Activated CD8-positive, alpha-beta T cell treated with anti-CD3 and anti-CD28 coated beads, Interleukin-2, amount 10 ng/mL, durations not matched to agents 7 days and 5 days (primary cell): ENCODE measurements at regions not wholly inside any gene's neighbourhood (a gene's known extent, or its start where the extent isn't known, plus 50 kb on each side); places are given as distances from the start of the nearest gene placed in this dataset.
A peak's percentile ranks its signal among the peaks of the same experiment; 100 is the strongest.
"Not testable (repeated sequence)": the region's sequence is repeated elsewhere in the genome, so short reads cannot be mapped to it uniquely, and the experiment has no call there.

ENCODE experiments used
- ATAC-seq: fragments of 150-1000 bp; cut with Tn5 transposase; one replicate; pipeline ENCODE4 v1.10.0; 2021; ENCODE audit warnings: moderate library complexity
- CTCF ChIA-PET: fragments of 350-600 bp; sonication (Branson Sonifier 250); formaldehyde crosslinking; loops from one replicate; lab custom pipeline; 2021; ENCODE audit warnings: antibody characterized with exemption; lab: Charles Lee
- POLR2A ChIA-PET: fragments of 350-600 bp; sonication (Branson Sonifier 250); formaldehyde crosslinking; loops from one replicate; lab custom pipeline; 2021; ENCODE audit warnings: antibody characterized with exemption; lab: Charles Lee
- DNase-seq: peaks from one replicate; pipeline ENCODE4 v3.0.0-alpha.2; 2020
- H3K27ac Mint-ChIP-seq: one replicate; pipeline ENCODE4 v1.8.0; 2021; ENCODE audit warnings: mild to moderate bottlenecking, mixed read lengths
- H3K27me3 Mint-ChIP-seq: one replicate; pipeline ENCODE4 v1.8.0; 2021; ENCODE audit warnings: low read depth, mixed read lengths
- H3K36me3 Mint-ChIP-seq: one replicate; pipeline ENCODE4 v1.8.0; 2021; ENCODE audit warnings: low read depth, mixed read lengths
- H3K4me1 Mint-ChIP-seq: one replicate; pipeline ENCODE4 v1.8.0; 2021; ENCODE audit warnings: low read depth, mixed read lengths
- H3K4me3 Mint-ChIP-seq: one replicate; pipeline ENCODE4 v1.8.0; 2021; ENCODE audit warnings: mild to moderate bottlenecking, mixed read lengths
- H3K9me3 Mint-ChIP-seq: one replicate; pipeline ENCODE4 v1.8.0; 2022; ENCODE audit warnings: mixed read lengths; ENCODE audit not compliant: insufficient read depth

GRCh38 chr20:47972297-47972915 lies 187.1 kb upstream of the SULF2 start:
- H3K27ac Mint-ChIP-seq, CTCF ChIA-PET, ATAC-seq, H3K36me3 Mint-ChIP-seq, H3K4me3 Mint-ChIP-seq, DNase-seq, POLR2A ChIA-PET, H3K27me3 Mint-ChIP-seq, H3K9me3 Mint-ChIP-seq, H3K4me1 Mint-ChIP-seq: not testable (repeated sequence)

GRCh38 chr20:47971058-47971791 lies 185.9 kb upstream of the SULF2 start:
- POLR2A ChIA-PET, result no interaction called here
- no peak for ATAC-seq
- DNase-seq, result no peak

GRCh38 chr20:47970282-47970903 lies 185.1 kb upstream of the SULF2 start:
- ChIA-PET POLR2A (no interaction called here), CTCF (no interaction called here)
- H3K27ac Mint-ChIP-seq, result peak overlapping the region; percentile 48
- no peak overlapping the region for H3K4me3 Mint-ChIP-seq
- H3K27me3 Mint-ChIP-seq, result no peaks in the 10 kb centered on the region
- no peaks in the 10 kb centered on the region for H3K36me3 Mint-ChIP-seq
- no peaks in the 10 kb centered on the region for H3K9me3 Mint-ChIP-seq
- DNase-seq (no peak), ATAC-seq (no peak)
- H3K4me1 Mint-ChIP-seq, result peaks cover 6% of the 10 kb centered on the region

More at GRCh38 chr20:47971058-47971791, 185.9 kb upstream of the SULF2 start:
- no peaks in the 10 kb centered on the region for H3K27me3 Mint-ChIP-seq
- H3K4me3 Mint-ChIP-seq, result no peak overlapping the region
- peaks cover 6% of the 10 kb centered on the region for H3K4me1 Mint-ChIP-seq
- H3K36me3 Mint-ChIP-seq, result no peaks in the 10 kb centered on the region
- no peaks in the 10 kb centered on the region for H3K9me3 Mint-ChIP-seq
- CTCF ChIA-PET, result no interaction called here
- no peak overlapping the region for H3K27ac Mint-ChIP-seq

GRCh38 chr20:47969426-47969825 lies 184.1 kb upstream of the SULF2 start:
- DNase-seq, result no peak
- ChIA-PET CTCF (no interaction called here), POLR2A (no interaction called here)
- H3K4me1 Mint-ChIP-seq, result peaks cover 6% of the 10 kb centered on the region
- H3K4me3 Mint-ChIP-seq, result no peak overlapping the region
- H3K27me3 Mint-ChIP-seq, result no peaks in the 10 kb centered on the region
- no peaks in the 10 kb centered on the region for H3K9me3 Mint-ChIP-seq
- ATAC-seq, result no peak
- no peaks in the 10 kb centered on the region for H3K36me3 Mint-ChIP-seq
- no peak overlapping the region for H3K27ac Mint-ChIP-seq

GRCh38 chr20:47968541-47969310 lies 183.4 kb upstream of the SULF2 start:
- no peak overlapping the region for H3K4me3 Mint-ChIP-seq
- ATAC-seq (no peak), DNase-seq (no peak)
- H3K4me1 Mint-ChIP-seq, result peaks cover 6% of the 10 kb centered on the region
- POLR2A ChIA-PET, result no interaction called here
- H3K9me3 Mint-ChIP-seq, result no peaks in the 10 kb centered on the region
- CTCF ChIA-PET, result no interaction called here
- H3K36me3 Mint-ChIP-seq, result no peaks in the 10 kb centered on the region
- no peaks in the 10 kb centered on the region for H3K27me3 Mint-ChIP-seq
- no peak overlapping the region for H3K27ac Mint-ChIP-seq

GRCh38 chr20:47964149-47964548 lies 178.9 kb upstream of the SULF2 start:
- ATAC-seq (no peak), DNase-seq (no peak)
- no peaks in the 10 kb centered on the region for H3K36me3 Mint-ChIP-seq
- H3K27me3 Mint-ChIP-seq, result no peaks in the 10 kb centered on the region
- H3K9me3 Mint-ChIP-seq, result no peaks in the 10 kb centered on the region
- no peak overlapping the region for H3K27ac Mint-ChIP-seq
- no peak overlapping the region for H3K4me3 Mint-ChIP-seq
- ChIA-PET CTCF (no interaction called here), POLR2A (no interaction called here)
- H3K4me1 Mint-ChIP-seq, result no peaks in the 10 kb centered on the region

- Mint-ChIP-seq H3K4me3 (no peak overlapping the region), H3K27me3 (no peaks in the 10 kb centered on the region), H3K9me3 (no peaks in the 10 kb centered on the region), H3K27ac (no peak overlapping the region), H3K36me3 (no peaks in the 10 kb centered on the region), H3K4me1 (no peaks in the 10 kb centered on the region)
- POLR2A ChIA-PET, result no interaction called here
- ATAC-seq, result no peak
- no peak for DNase-seq
- CTCF ChIA-PET, result no interaction called here
Observed at GRCh38 chr20:47963022-47963421, 177.7 kb upstream of the SULF2 start.

- DNase-seq, result no peak
- POLR2A ChIA-PET, result no interaction called here
- ATAC-seq, result no peak
- CTCF ChIA-PET, result no interaction called here
- Mint-ChIP-seq H3K9me3 (no peaks in the 10 kb centered on the region), H3K27me3 (no peaks in the 10 kb centered on the region), H3K36me3 (no peaks in the 10 kb centered on the region), H3K4me1 (no peaks in the 10 kb centered on the region), H3K4me3 (no peak overlapping the region), H3K27ac (no peak overlapping the region)
Observed at GRCh38 chr20:47962286-47962963, 177.1 kb upstream of the SULF2 start.

GRCh38 chr20:47960769-47961541 lies 175.7 kb upstream of the SULF2 start:
- H3K4me1 Mint-ChIP-seq, result no peaks in the 10 kb centered on the region
- POLR2A ChIA-PET, result no interaction called here
- H3K36me3 Mint-ChIP-seq, result no peaks in the 10 kb centered on the region
- CTCF ChIA-PET, result no interaction called here
- H3K4me3 Mint-ChIP-seq, result no peak overlapping the region
- no peak for DNase-seq
- ATAC-seq, result no peak
- no peaks in the 10 kb centered on the region for H3K9me3 Mint-ChIP-seq
- no peaks in the 10 kb centered on the region for H3K27me3 Mint-ChIP-seq
- H3K27ac Mint-ChIP-seq, result no peak overlapping the region

- Mint-ChIP-seq H3K4me3 (no peak overlapping the region), H3K36me3 (no peaks in the 10 kb centered on the region), H3K9me3 (no peaks in the 10 kb centered on the region), H3K27me3 (no peaks in the 10 kb centered on the region), H3K4me1 (no peaks in the 10 kb centered on the region), H3K27ac (no peak overlapping the region)
- ATAC-seq (no peak), DNase-seq (no peak)
- POLR2A ChIA-PET, result no interaction called here
- CTCF ChIA-PET, result no interaction called here
Observed at GRCh38 chr20:47960277-47960676, 175.0 kb upstream of the SULF2 start.
